Muscle layer of duodenum (tissue), 2 donors: ENCODE measurements at regions not wholly inside any gene's neighbourhood (a gene's known extent, or its start where the extent isn't known, plus 50 kb on each side); places are given as distances from the start of the nearest gene placed in this dataset.

Experiments
- H3K27ac ChIP-seq: one replicate; pipeline ENCODE4 v1.7.0; 2013; ENCODE audit warnings: mild to moderate bottlenecking, low read length
- H3K27me3 ChIP-seq: one replicate; pipeline ENCODE4 v1.7.0; 2013; ENCODE audit warnings: low read depth, mild to moderate bottlenecking, control low read depth, low read length
- H3K36me3 ChIP-seq, 2 donors: one replicate each; pipeline ENCODE4 v1.7.0; 2013; ENCODE audit warnings: low read length in 2 of 2, control low read depth in 1 of 2, mild to moderate bottlenecking in 1 of 2; ENCODE audit not compliant: insufficient read depth in 2 of 2, control insufficient read depth in 1 of 2
- H3K4me1 ChIP-seq, 2 donors: one replicate each; pipeline ENCODE4 v1.7.0; 2013; ENCODE audit warnings: low read length in 2 of 2, mild to moderate bottlenecking in 2 of 2, control low read depth in 1 of 2, moderate library complexity in 1 of 2; ENCODE audit not compliant: insufficient read depth in 2 of 2, control insufficient read depth in 1 of 2
- H3K4me3 ChIP-seq, 2 donors: one replicate each; pipeline ENCODE4 v1.7.0; 2013; ENCODE audit warnings: low read length in 2 of 2, low read depth in 1 of 2, mild to moderate bottlenecking in 1 of 2
- H3K9me3 ChIP-seq, 2 donors: one replicate each; pipeline ENCODE4 v1.7.0; 2013; ENCODE audit warnings: low read length in 2 of 2, control low read depth in 1 of 2, mild to moderate bottlenecking in 1 of 2; ENCODE audit not compliant: control insufficient read depth in 1 of 2
- donor health status: healthy.

DNA sequence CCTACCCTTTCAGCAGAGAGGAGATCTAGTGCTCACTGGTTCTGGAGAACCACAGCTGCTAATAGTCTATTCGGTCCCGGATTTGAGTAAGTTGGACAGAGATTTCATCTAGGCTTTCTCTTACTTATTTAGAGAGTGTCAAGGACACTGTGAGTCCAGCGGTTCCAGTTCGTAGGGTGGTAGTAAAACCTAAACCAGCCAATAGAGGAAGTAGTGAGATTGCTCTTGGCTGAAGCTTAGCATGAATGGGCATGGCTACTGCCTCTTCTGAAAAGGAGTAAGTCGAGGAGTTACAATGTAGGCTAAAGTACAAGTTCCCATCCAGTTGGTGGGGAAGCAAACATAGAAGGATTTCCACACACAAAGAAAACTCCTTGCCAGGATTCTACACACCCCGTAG lies 109.6 kb upstream of the MOCS2 start:
- H3K36me3 ChIP-seq: no peaks in the 10 kb centered on the region
- H3K9me3 ChIP-seq: peaks cover 0 to 16% of the 10 kb centered on the region in 2 donors
- H3K27me3 ChIP-seq: no peaks in the 10 kb centered on the region
- H3K27ac ChIP-seq: no peak overlapping the region
- H3K4me3 ChIP-seq: no peak overlapping the region
- H3K4me1 ChIP-seq: no peaks in the 10 kb centered on the region

DNA sequence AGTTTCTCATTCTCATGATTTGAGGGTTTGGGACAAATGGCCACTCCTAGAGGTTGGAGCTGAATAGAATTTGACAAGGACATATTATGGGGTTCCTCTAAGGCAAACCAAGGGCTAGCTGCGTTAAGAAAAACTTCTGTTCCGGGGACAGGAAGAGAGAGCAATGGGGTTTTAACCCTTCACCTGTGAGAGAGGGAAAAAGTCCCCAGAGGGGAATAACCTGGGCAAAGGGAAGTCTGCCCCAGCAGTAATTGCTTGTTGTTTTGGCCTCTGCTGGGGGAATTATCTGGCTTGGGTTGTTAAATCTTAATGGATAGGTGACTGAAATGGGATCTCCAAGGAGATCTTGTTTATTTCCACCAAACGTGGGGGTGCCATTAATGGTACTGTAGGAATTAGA lies 110.1 kb upstream of the MOCS2 start:
- Histone ChIP-seq H3K27me3 (no peaks in the 10 kb centered on the region), H3K4me3 (no peak overlapping the region), H3K9me3 (peaks cover 0 to 16% of the 10 kb centered on the region in 2 donors), H3K4me1 (no peaks in the 10 kb centered on the region), H3K36me3 (no peaks in the 10 kb centered on the region), H3K27ac (no peak overlapping the region)

GRCh38 chr5:53233645-53234405 lies 124.3 kb upstream of the MOCS2 start:
- Histone ChIP-seq H3K9me3 (peaks cover 0 to 7% of the 10 kb centered on the region in 2 donors), H3K27me3 (no peaks in the 10 kb centered on the region), H3K4me1 (no peaks in the 10 kb centered on the region), H3K4me3 (no peak overlapping the region), H3K36me3 (no peaks in the 10 kb centered on the region), H3K27ac (no peak overlapping the region)

GRCh38 chr5:53236683-53237082 lies 127.1 kb upstream of the MOCS2 start:
- Histone ChIP-seq H3K9me3 (no peaks in the 10 kb centered on the region), H3K27ac (no peak overlapping the region), H3K36me3 (no peaks in the 10 kb centered on the region), H3K27me3 (no peaks in the 10 kb centered on the region), H3K4me1 (no peaks in the 10 kb centered on the region), H3K4me3 (no peak overlapping the region)

- Histone ChIP-seq H3K4me1 (no peaks in the 10 kb centered on the region), H3K4me3 (no peak overlapping the region), H3K36me3 (no peaks in the 10 kb centered on the region)
Measured at GRCh38 chr5:53237876-53238275, 128.3 kb upstream of the MOCS2 start.

GRCh38 chr5:53239301-53239990 lies 129.9 kb upstream of the MOCS2 start:
- Histone ChIP-seq H3K4me3 (no peak overlapping the region), H3K27ac (no peak overlapping the region), H3K9me3 (no peaks in the 10 kb centered on the region), H3K4me1 (no peaks in the 10 kb centered on the region), H3K27me3 (no peaks in the 10 kb centered on the region), H3K36me3 (no peaks in the 10 kb centered on the region)

More at GRCh38 chr5:53237876-53238275, 128.3 kb upstream of the MOCS2 start:
- Histone ChIP-seq H3K27ac (no peak overlapping the region), H3K9me3 (no peaks in the 10 kb centered on the region), H3K27me3 (no peaks in the 10 kb centered on the region)

DNA sequence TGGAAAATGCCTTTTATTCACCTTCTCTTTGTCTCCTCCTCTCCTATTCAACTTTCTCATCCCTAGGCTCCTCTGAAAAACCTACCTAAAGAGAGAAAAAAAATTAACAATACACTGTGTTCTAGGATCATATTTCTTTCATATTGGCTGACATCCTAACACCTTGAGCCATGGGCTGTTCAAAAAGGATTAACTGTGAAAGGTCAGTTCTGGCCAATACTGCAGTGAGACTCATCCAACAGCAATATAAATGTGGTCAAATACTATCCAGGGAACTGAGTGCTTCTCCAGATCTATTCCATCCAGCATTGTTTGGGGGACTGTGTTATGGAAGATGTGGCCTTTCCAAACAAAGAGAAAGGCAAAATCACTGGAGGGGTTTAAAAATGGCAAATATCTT lies 131.1 kb upstream of the MOCS2 start:
- H3K27me3 ChIP-seq: no peaks in the 10 kb centered on the region
- H3K27ac ChIP-seq: no peak overlapping the region
- no peak overlapping the region for H3K4me3 ChIP-seq
- no peaks in the 10 kb centered on the region for H3K9me3 ChIP-seq
- no peaks in the 10 kb centered on the region for H3K36me3 ChIP-seq
- H3K4me1 ChIP-seq: no peaks in the 10 kb centered on the region

DNA sequence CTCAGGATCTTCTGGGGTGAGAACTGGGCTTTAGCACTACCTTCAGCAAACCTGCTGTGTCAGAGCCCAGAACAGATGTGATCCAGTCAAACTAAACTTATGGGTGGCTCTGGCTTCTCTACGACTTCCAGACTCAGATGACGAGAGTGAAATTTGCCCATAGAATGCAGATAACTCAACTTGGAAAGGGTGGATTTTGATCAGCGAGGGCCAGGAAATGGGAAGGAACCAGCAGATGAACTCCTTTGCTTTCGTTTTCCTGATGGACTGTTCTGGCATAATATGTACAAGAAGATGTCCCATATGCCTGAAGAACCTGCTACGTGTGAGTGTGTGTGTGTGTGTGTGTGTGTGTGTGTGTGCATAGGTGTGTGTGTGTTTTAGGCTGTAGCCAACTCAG lies 132.0 kb upstream of the MOCS2 start:
- H3K36me3 ChIP-seq: no peaks in the 10 kb centered on the region

DNA sequence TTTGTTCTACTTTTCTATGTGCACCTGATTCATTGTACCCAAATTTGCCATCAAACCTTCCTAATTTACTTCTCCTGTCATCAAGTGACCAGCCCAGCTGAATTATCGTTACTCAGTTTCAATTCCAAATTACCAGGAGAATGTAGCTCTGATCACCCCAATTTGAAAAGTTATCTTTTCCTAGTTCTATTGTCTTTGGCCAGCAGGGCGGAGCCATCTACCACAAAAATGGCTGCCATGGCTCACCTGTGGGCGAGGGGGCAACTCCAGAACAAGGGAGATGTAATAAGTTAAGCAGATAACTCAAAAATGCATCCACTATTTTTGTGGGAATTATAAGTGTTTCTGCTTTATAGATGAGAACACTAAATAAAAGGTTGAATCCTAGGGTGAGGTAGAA lies 133.8 kb upstream of the MOCS2 start:
- H3K4me3 ChIP-seq: no peak overlapping the region

More for the DNA sequence above, 132.0 kb upstream of the MOCS2 start:
- no peak overlapping the region for H3K4me3 ChIP-seq
- H3K27ac ChIP-seq: no peak overlapping the region
- H3K9me3 ChIP-seq: no peaks in the 10 kb centered on the region
- H3K27me3 ChIP-seq: no peaks in the 10 kb centered on the region
- H3K4me1 ChIP-seq: no peaks in the 10 kb centered on the region

GRCh38 chr5:53246042-53246836 lies 136.7 kb upstream of the MOCS2 start:
- no peaks in the 10 kb centered on the region for H3K9me3 ChIP-seq
- no peaks in the 10 kb centered on the region for H3K27me3 ChIP-seq
- H3K4me3 ChIP-seq: no peak overlapping the region
- H3K4me1 ChIP-seq: peaks cover 0 to 4% of the 10 kb centered on the region in 2 donors
- no peak overlapping the region for H3K27ac ChIP-seq
- H3K36me3 ChIP-seq: no peaks in the 10 kb centered on the region

More for the DNA sequence above, 133.8 kb upstream of the MOCS2 start:
- Histone ChIP-seq H3K27ac (no peak overlapping the region), H3K4me1 (no peaks in the 10 kb centered on the region), H3K27me3 (no peaks in the 10 kb centered on the region), H3K36me3 (no peaks in the 10 kb centered on the region), H3K9me3 (no peaks in the 10 kb centered on the region)

DNA sequence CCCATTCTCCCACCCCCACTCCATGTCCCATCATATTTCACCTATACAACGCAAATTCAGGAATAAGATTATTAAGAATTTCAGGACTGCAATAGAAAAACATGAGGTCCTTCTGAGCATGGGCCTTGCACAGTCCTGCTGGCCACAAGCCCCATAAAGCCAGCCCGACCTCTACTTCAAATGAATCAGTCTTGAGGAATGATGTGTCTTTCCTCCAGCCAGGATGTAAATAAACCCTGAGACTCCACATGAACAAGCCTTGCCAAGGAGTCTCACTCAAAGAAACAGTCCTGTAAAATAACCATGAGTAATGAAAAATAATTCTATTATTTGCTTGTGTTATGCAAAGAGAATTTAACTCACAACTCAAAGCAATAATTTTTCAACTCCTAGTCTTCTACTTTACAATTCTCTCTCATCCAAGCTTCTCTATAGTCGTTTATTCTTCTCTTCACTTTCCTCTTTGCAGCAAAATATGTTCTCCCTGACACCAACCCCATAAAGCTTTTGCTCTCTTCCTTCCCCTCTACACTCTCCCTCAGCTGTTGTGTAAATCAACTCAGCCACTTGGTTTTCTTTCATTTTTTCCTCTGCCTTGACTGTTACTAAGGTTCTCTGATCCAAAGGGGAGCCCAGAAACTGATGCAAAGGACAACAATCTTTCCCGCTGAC lies 140.1 kb upstream of the MOCS2 start:
- no peak overlapping the region for H3K27ac ChIP-seq

More for the DNA sequence above, 140.1 kb upstream of the MOCS2 start:
- Histone ChIP-seq H3K4me3 (no peak overlapping the region), H3K4me1 (peaks cover 0 to 4% of the 10 kb centered on the region in 2 donors), H3K9me3 (no peaks in the 10 kb centered on the region), H3K36me3 (no peaks in the 10 kb centered on the region), H3K27me3 (no peaks in the 10 kb centered on the region)
